ENCODE measurements at regions not wholly inside any gene's neighbourhood (a gene's known extent, or its start where the extent isn't known, plus 50 kb on each side); places are given as distances from the start of the nearest gene placed in this dataset.
"Not testable (repeated sequence)": the region's sequence is repeated elsewhere in the genome, so short reads cannot be mapped to it uniquely, and the experiment has no call there.

DNA sequence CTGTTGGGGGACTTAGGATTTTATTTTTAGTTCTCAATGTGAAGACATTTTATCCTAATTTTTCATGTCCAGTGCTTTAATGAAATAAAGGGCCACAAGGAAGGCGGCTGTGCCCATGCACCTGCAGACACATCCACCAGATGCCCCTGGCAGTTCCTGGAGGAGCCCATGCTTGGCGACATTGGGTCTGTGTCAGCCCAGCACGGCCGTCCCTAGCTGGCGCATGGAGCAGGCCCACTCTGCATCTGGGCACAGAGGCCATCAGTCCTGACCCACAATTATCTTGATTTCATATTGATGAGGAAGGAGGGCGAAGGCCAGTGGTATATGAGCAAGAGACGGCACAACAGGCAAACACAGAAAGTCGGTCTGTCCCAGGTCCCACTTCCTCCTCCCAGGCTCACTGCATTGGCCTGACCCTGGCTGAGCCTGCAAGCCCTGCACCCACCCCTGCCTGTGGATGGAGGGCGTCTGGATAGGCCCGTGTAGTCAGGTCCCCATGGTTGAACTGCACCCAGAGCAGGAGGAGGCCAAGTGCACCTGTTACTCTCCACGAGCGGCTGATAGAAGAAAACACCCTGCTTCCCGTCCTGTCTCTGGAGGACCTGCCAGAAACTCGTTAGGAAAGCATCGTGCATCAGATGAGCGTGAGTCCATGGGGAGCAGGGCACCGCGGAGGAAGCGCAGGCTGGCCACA lies 296.9 kb downstream of the BRD1 start:
- no peak for DNase-seq (ENCODE audit: low read depth, low spot score)

DNA sequence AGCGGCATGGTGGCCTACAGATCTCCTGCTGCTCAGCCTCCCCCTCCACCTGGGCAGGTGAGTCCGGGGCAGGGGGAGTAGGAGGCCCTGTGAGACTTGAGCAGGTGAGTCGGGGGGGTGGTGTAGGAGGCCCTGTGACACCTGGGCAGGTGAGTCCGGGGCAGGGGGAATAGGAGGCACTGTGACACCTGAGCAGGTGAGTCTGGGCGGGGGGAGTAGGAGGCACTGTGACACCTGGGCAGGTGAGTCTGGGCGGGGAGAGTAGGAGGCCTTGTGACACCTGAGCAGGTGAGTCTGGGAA lies 299.3 kb downstream of the BRD1 start:
- no peak for DNase-seq (ENCODE audit: low read depth, low spot score)

DNA sequence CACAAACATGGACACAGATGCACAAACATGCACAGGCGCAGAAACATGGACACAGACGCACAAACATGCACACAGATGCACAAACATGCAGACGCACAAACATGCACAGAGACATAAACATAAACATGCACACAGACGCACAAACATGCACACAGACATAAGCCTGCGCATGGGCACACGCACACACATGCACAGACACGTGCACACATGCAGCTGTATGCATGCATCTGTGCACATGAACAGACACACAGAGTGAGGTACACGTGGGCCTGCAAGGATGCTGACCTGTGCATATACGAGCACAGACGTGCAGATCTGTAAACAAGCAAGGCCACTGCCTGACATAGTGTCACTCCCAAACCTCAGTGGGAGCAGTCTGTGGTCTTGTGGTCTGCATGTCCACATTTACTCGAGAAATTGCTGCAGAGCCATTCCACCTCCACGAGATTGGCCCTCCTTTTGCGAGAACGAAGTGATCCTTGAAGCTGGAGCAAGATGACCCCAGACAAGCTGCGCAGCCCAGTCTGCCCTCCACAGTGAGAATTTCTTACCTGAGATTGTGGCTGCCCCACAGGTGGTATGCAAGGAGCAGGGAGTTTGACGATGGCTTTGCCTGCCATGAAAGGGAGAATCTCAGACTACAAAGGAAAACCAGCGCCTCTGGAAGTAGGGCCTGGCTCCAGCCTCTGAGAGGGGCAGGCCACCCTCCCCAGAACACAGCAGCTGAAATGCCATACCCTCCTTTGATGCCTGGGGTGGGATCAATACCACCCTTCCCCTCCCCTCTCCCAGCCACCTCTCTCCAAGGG lies 299.9 kb downstream of the BRD1 start:
- no peak for DNase-seq (ENCODE audit: low read depth, low spot score)

DNA sequence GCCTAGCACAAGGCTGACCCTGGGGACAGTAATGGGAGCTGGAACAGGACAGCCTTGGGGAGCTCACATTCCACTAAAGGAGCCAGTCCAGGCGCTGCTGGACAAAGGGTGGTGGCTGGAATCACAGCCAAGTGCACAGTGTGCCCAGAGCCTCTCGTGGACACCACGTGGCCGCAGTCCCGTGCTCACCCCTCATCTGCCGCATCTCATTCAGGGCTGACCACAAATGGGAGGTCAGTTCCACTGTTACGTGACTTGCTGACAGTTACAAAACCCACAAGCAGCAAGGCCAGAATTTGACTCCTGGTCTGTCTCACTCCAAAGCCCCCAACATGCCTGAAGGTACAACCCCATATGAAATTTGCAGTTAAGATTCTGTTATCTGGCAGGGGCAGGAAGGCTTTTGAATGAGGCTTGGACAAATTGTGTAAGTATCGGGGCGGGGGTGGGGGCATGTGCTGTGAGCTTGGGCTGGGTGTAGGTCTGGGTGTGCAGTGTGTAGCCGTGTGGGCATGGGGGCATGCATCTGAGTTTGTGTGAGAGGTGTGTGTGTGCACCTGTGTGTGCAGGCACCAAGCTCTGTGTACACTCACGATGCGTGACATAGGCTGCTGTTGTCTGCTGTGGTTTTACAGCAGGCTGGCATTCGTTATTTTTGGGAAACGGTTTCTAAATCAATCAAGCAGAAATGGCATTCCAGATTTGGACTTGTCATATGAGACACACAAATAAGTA lies 301.7 kb downstream of the BRD1 start:
- no peak for DNase-seq (ENCODE audit: low read depth, low spot score)

DNA sequence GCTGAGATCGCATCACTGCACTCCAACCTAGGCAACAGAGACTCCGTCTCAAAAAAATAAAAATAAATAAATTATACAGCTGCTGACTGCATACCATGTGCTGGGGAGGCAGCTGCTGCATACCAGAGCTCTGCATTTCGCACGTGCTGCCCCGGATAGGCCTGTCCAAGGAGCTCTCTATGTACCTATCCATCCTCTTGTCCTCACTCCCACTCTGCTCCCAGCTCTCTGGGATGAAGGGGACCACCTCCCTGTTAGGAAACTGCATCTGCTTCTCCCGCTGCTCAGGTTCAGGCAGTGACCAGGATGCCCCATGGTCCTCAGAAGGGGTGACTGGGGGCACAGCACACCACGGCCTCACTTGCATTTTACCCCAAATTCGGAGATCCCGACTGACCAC lies 302.3 kb downstream of the BRD1 start:
- no peak for DNase-seq (ENCODE audit: low read depth, low spot score)

DNA sequence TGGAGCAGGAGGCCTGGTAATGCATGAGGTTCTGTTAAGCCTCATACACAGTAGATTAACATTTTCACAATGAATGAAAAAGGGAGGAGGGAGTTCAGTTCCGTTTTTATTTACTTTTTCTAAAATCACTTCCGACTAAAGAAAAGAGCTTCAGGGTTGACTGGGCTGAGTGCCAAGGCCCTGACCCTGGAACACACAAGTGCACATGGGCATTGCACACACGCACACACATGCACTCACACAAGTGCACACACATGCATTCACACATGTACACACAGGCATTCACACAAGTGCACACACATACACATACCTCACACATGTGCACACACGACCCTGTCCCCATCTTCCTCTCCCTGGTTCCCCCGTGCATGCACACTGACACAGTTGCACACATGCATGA lies 303.3 kb downstream of the BRD1 start:
- no peak for DNase-seq (ENCODE audit: low read depth, low spot score)

DNA sequence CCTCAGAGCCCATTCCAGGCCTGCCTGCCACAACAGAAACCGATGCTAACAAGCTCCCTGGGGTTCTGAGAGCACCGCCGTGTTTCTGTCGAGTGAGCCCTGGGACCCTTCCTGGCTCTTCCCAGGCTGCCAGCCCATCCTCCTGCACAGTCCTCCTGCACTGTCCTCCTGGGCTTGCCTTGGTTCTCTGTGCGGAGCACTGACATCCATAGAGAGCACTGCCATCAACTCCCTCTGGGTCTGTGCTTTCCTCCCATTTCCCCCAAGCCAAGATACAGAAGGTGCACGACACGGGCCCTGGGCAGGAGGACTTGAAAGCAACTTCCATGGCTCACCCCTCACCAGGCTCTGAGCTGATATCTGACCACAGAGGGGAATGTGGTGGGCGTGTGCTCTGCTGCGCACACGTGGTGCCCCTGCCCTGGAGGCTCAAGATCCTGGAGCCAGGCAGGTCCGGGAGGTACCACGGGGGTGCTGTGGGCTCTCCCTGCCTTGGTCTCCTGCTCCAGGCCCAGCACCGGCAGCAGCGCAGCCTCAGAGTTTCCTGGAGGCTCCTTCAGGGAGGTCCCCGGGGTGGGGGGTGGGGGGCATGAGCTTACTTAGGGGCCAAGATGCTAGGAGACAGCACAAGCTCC lies 304.2 kb downstream of the BRD1 start:
- DNase-seq (ENCODE audit: low read depth, low spot score) = no peak

DNA sequence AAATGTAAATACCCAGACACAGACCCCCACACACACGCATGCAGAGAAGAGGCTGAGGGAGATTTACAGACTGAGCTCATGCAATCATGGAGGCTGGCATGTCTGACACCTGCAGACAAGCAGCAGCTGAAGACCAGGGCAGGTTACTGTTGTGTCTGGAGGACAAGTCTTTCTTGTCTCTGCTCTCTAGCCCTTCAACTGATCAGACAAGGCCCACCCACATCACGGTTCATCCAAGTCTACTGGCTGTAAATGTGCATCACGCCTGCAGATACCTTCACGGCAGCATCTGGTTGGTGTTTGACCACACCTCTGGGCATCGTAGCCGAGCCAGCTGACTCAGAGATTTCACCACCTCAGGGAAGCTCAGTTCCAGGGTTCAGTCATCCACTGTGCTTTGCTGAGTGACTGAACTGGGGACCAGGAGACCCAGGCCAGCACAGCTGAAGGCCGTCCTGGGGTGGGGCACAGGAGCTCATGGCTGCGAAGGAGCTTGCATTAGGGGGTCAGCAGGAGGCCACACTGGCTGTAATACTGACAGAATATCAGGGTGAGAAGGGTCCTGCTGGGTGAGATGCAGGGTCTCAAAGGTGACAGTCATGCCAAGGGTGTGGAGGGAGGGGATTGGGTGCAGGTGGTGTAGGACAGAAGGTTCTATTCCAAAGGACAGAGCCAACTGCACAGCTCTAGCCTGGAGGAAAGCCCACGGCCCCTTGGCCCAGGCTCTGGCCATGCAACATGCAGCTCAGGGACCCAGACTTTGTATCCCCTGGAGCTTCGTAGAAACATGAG lies 304.9 kb downstream of the BRD1 start:
- no peak for DNase-seq (ENCODE audit: low read depth, low spot score)

DNA sequence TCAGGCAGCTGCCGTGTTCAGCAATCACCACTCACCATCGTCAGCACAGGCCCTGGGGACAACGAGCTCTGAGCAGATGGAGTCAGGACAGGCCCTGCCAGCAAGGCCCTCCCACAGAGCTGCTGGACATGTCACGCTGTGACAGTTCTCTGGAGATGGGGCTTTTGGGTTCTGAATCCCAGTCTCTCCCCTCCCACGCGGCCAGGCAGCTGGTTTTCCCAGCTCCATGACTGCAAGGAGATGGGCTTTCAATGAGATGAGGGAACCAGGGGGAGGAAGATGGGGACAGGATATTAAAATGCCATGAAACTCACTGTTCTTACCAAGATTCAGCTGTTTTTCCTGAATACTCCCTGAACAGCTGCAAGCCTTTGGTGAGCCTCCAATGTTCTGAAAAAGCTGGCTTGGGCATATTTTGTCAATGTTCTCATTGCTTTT lies 305.9 kb downstream of the BRD1 start:
- no peak for DNase-seq (ENCODE audit: low read depth, low spot score)

DNA sequence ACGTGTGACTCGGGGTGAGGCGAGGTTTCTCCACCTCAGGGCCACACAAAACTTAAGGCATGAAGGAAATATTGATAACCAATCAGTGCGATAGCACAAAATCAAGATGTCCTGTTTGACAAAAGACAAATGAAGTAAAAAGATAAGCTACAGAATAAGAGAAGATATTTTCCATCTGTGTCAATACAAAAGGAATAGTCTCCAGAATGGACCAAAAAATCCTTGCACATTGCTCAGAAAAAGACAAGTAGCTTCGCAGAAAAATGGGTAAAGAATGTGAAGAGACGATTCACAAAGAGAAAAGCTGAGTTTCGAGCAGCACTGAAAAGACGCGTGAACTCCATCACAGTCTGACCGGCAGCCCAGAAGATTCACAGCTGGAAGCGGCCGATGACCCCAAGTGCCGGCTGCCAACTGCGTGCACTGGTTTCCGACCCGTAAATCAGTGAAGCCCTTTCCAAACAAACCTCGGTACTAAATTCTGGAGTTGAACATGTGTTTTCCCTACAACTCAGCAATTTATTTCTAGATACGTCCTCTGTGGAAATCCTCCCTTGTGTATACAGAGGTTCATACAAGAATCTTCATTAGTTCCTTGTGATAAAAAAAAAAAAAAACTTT lies 308.4 kb downstream of the BRD1 start:
- no peak for DNase-seq (ENCODE audit: low read depth, low spot score)

DNA sequence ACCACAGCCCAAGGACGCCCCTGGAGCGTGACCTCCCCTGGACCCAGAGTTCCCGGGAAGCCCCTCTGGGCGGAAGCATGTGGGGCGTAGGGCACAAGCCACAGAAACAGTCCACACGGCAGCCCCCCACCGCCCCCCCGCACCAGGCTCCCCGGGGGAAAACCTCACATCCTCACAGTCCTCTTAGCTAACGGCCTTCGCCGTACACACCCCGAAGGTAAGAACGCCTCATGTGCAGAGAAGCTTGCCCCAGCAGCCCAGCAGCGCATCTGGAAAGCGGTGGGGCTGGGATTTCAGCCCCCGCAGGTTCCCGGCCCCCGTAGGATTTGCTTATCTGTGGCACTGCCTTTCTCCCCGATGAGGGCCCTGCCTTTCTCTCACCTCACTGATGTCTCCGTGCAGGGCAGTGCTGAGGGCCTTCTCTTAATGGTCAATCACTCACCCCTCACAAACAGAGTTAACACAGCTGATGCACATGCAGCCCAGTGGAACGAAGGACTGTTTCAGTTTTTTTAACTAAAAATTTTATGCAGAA lies 309.2 kb downstream of the BRD1 start:
- no peak for DNase-seq (ENCODE audit: low read depth, low spot score)

DNA sequence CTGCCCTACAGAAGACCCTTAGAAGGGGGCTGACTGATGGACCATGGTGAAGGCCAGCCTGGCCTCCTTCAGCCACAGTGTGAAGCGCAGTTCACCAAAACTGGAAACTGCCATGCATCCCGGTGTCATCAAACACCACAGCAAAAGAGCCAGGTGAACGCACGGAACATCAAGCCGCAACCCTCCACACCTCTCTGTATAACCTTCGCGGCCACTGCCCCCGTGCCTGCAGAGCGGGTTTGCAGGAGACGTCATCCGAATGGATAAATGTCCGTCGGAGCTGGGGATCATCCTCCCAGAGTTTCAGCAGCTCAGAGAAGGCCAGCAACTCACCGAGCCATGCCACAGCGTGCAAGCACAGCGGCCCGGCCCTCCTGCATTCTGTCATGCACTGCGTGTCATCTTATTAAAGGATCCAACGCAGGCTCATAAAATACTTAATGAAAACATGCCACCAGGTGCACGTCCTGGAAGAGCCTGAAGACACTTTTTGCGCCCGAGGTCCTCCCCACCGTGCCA lies 309.9 kb downstream of the BRD1 start:
- DNase-seq (ENCODE audit: low read depth, low spot score) = no peak

DNA sequence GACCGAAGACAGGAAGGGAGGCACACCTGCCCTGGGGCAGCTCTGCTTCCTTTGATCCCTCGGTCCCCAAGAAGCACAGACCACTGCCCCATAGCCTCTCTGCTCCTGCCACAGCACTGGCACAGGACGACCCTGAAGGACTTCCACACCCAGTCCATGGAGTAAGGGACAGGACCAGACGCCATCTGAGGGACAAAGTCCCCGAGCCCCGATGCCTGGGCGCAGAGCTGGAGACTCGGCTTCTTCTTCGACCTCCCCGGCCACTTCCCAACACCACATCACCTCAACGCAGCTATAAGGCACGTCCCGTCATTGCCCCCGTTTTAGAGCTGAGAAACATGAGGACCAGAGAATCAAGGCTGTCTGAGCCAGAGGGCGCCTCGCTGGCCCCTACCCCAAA lies 310.5 kb downstream of the BRD1 start:
- DNase-seq (ENCODE audit: low read depth, low spot score) = no peak

DNA sequence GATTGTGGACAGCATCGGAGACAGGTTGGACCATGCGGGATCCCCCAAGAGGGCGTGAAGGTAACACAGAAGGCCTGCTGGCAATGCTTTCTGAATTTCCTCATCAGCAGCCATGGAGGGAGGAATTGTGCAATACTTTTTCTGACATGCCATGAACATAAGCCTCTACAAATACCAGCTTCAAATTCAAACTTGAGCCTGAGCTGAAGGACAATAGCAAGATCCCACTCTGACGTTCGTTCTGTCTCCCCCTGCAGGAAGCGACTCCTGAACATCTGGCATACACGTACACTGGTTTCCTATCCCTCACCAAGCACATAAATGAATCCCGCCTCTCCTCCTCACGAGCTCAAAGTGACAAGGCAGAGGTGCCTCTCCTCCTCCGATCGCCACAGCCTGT lies 312.2 kb downstream of the BRD1 start:
- DNase-seq (ENCODE audit: low read depth, low spot score) = no peak

DNA sequence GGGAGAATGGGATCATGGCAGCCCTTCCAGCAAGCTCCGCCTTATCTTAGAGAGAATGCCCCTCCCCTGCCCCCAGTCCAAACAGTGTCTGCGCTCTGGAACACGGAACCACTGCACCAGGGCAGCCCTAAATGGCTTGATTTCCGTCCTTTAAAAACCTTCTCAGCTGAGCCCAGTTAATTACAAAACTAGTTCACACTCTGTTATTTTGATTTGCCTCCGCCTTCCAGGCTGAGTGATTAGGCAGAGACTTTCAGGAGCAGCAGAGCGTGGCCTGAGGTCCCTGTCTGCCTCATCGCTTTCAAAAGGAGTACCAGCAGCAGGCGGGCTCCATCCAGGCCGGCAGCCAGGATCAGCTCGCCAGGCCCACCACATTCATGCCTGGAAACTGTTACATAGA lies 313.0 kb downstream of the BRD1 start:
- DNase-seq (ENCODE audit: low read depth, low spot score) = no peak

DNA sequence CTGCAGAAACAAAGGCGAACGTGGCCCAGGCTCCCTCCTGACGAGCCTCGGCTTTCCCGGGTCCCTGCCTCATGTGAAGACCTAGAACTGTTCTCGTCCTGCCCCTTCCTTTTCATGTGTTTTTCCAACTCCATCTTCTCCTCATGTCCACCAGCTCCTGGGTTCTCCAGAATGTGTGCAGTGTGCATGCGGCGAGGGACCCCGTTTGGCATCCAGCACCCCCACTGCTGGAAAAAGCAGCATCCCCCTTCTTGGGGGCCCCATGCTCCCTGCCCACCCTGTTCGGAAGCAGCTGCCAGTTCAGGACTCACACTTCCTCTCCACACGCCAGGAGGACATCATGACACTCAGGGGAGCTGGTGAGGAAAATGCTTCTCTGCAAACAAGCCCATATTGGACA lies 313.5 kb downstream of the BRD1 start:
- DNase-seq (ENCODE audit: low read depth, low spot score) = no peak

DNA sequence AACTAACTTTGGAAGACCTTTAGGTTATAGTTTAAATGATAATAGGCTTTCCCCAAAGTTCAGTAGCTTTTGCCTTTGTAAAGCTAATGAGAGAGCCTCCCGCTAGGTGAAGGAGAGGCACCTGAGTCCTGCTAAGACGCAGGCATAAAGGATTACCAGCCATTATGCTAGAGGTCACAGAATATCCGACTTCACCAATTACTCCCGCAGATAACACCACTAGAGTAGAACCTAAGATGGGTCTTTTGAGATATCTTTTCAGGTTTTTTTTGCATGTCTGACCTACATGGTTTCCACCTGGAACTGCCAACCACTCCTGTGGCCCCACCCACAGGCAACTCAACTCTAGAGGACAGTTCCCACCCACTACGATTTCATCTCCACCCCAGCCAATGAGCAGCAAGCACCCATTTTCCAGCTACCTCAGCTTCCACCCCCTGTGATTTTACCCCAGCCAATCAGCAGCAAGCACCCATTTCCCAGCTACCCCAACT lies 314.3 kb downstream of the BRD1 start:
- DNase-seq (ENCODE audit: low read depth, low spot score) = no peak

DNA sequence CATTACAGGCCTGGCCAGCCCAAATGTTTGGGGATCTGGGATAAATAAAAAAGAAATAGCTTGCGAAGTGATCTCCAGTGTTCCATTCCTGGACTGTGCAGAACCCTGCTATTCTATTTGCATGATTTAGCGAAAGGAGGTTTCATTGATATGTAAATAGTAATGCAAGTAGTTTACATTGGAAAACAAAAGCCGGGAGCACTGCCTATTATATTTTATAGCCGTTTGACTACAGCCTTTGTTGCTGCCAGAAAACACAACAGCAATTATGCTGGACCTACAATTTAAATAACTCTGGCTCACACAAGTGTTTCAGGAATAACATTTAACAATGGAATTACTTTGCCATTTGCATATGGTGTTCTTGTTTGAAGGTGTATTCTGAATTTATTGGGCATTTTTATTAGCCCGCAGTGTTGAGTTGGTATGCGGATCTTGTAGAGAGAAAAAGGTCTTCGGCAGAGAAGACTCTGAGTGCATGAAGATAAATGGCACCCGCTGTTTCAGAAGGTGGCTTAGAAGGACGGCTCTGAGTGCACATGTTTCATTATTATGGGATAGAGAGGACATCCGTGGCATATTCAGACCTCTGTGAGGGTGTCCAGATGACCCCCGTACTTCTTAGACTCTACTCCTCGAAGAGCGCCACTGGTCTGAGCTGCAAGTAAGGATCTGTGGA lies 315.0 kb downstream of the BRD1 start:
- no peak for DNase-seq (ENCODE audit: low read depth, low spot score)

DNA sequence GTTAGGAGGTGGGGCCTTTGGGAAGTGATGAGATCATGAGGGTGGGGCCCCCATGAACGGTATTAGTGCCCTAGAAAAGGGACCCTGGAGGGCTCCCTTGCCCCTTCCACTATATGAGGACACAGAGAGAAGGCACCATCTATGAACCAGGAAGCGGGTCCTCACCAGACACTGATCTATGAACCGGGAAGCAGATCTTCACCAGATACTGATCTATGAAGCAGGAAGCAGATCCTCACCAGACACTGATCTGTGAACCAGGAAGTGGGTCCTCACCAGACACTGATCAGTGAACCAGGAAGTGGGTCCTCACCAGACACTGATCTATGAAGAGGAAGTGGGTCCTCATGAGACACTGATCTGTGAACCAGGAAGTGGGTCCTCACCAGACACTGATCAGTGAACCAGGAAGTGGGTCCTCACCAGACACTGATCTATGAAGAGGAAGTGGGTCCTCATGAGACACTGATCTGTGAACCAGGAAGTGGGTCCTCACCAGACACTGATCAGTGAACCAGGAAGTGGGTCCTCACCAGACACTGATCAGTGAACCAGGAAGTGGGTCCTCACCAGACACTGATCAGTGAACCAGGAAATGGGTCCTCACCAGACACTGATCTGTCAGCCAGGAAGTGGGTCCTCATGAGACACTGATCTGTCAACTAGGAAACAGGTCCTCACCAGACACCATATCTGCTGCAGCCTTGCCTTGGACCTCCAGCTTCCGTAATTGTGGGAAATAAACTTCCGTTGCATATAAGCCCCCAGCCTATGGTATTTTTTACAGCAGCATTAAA lies 316.1 kb downstream of the BRD1 start:
- not testable (repeated sequence) for DNase-seq (ENCODE audit: low read depth, low spot score)
